OCI-LY3 (cell line): ENCODE measurements at regions not wholly inside any gene's neighbourhood (a gene's known extent, or its start where the extent isn't known, plus 50 kb on each side); places are given as distances from the start of the nearest gene placed in this dataset.

Experiments used
- CTCF ChIP-seq: fragments of 200-600, 300-600 bp; sonication (generic); IDR thresholded peaks from 2 replicates; pipeline ENCODE4 v1.5.1; 2014; ENCODE audit warnings: antibody characterized with exemption, low read length, low read depth
- EZH2phosphoT487 ChIP-seq: fragments of 200-600 bp; shearing (Covaris generic); IDR thresholded peaks from 2 replicates; pipeline ENCODE4 v1.6.1; 2018; ENCODE audit warnings: antibody characterized with exemption, mixed run types, low read depth

GRCh38 chr6:128605961-128606360 is 85.6 kb upstream of the PTPRK start:
- TF ChIP-seq CTCF (no peak), EZH2phosphoT487 (no peak)
